HepG2 (cell line): ENCODE measurements at regions not wholly inside any gene's neighbourhood (a gene's known extent, or its start where the extent isn't known, plus 50 kb on each side); places are given as distances from the start of the nearest gene placed in this dataset.
"Not testable (repeated sequence)": the region's sequence is repeated elsewhere in the genome, so short reads cannot be mapped to it uniquely, and the experiment has no call there.

Source experiments
- BCLAF1 ChIP-seq: fragments of 450-650 bp; IDR thresholded peaks from 2 replicates; pipeline ENCODE4 v1.6.1; 2017; ENCODE audit warnings: mild to moderate bottlenecking
- DPF2 ChIP-seq: sonication (generic); formaldehyde crosslinking; IDR thresholded peaks from 2 replicates; pipeline ENCODE4 v1.4.0; 2020; ENCODE audit warnings: mild to moderate bottlenecking, low read depth, missing genetic modification reagents, borderline replicate concordance
- ETV6 ChIP-seq: sonication (generic); formaldehyde crosslinking; conservative IDR thresholded peaks from 2 replicates; pipeline ENCODE4 v1.4.0; 2020; ENCODE audit warnings: missing genetic modification reagents
- FOXP4 ChIP-seq: sonication (generic); formaldehyde crosslinking; IDR thresholded peaks from 2 replicates; pipeline ENCODE4 v1.4.0; 2020; ENCODE audit warnings: missing genetic modification reagents
- NR3C1 ChIP-seq: sonication (generic); formaldehyde crosslinking; IDR thresholded peaks from 2 replicates; pipeline ENCODE4 v1.4.0; 2020; ENCODE audit warnings: missing genetic modification reagents

GRCh38 chr21:9573528-9573927 is 947.9 kb upstream of the TPTE start:
- TF ChIP-seq NR3C1 (CRISPR knock-in tag); BCLAF1; FOXP4 (CRISPR knock-in tag); ETV6 (CRISPR knock-in tag); DPF2 (CRISPR knock-in tag): not testable (repeated sequence)
